ENCODE measurements at regions not wholly inside any gene's neighbourhood (a gene's known extent, or its start where the extent isn't known, plus 50 kb on each side); places are given as distances from the start of the nearest gene placed in this dataset.

DNA sequence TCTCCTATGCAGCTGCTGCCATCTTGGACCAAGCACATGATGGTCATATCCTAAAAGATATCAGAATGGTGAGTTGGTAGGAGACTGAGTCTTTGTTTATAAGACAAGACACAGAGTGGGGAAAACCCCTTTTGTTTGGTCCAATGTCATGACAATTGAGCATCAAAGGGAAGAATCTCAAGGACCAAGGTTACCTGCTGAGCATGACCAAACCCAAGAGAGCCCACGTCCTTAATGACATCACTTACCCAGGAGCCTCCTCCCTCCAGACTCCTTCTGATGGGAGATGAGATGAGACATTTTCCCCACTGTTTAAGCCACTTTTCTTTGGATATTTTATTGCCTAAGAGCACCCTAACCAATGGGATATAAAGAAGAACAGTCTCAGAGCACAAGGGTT is 478.1 kb downstream of the NPIPA7 start:
- Histone ChIP-seq H3K36me3 (ENCODE audit: control insufficient read depth in 4 of 4, insufficient read depth in 3 of 4, low read depth in 1 of 4, low read length in 3 of 4) (no peaks in the 10 kb centered on the region), H3K27me3 (ENCODE audit: control insufficient read depth in 4 of 4, insufficient read depth in 4 of 4, low read length in 3 of 4) (peaks cover 0 to 6% (median 0%) of the 10 kb centered on the region in 4 donors), H3K4me3 (ENCODE audit: low read depth in 1 of 3, low read length in 3 of 3) (no peak overlapping the region), H3K4me1 (ENCODE audit: control insufficient read depth in 4 of 4, insufficient read depth in 4 of 4, low read length in 3 of 4) (no peaks in the 10 kb centered on the region), H3K27ac (ENCODE audit: low read depth in 1 of 2, low read length in 2 of 2) (no peak overlapping the region), H3K9ac (ENCODE audit: low read depth in 1 of 2, low read length in 2 of 2) (no peak overlapping the region), H3K9me3 (ENCODE audit: control insufficient read depth in 4 of 4, low read length in 3 of 4) (no peaks in the 10 kb centered on the region)
- no peak for DNase-seq (ENCODE audit: low spot score)
- no peak for TF ChIP-seq GABPA (IDR thresholded peaks at IDR 0.05 in 1 of 2, conservative IDR thresholded peaks at IDR 0.05 in 1 of 2)
- no peak for TF ChIP-seq HNF4G (IDR thresholded peaks at IDR 0.05)
- no peak for TF ChIP-seq SP1 (IDR thresholded peaks at IDR 0.05)
- TF ChIP-seq, protein P1, sequence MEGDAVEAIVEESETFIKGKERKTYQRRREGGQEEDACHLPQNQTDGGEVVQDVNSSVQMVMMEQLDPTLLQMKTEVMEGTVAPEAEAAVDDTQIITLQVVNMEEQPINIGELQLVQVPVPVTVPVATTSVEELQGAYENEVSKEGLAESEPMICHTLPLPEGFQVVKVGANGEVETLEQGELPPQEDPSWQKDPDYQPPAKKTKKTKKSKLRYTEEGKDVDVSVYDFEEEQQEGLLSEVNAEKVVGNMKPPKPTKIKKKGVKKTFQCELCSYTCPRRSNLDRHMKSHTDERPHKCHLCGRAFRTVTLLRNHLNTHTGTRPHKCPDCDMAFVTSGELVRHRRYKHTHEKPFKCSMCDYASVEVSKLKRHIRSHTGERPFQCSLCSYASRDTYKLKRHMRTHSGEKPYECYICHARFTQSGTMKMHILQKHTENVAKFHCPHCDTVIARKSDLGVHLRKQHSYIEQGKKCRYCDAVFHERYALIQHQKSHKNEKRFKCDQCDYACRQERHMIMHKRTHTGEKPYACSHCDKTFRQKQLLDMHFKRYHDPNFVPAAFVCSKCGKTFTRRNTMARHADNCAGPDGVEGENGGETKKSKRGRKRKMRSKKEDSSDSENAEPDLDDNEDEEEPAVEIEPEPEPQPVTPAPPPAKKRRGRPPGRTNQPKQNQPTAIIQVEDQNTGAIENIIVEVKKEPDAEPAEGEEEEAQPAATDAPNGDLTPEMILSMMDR (IDR thresholded peaks at IDR 0.05; ENCODE audit: low read depth, low read length, missing input control), result no peak
- TF ChIP-seq NR2F2 (IDR thresholded peaks at IDR 0.05), result no peak
- TF ChIP-seq, protein P2, sequence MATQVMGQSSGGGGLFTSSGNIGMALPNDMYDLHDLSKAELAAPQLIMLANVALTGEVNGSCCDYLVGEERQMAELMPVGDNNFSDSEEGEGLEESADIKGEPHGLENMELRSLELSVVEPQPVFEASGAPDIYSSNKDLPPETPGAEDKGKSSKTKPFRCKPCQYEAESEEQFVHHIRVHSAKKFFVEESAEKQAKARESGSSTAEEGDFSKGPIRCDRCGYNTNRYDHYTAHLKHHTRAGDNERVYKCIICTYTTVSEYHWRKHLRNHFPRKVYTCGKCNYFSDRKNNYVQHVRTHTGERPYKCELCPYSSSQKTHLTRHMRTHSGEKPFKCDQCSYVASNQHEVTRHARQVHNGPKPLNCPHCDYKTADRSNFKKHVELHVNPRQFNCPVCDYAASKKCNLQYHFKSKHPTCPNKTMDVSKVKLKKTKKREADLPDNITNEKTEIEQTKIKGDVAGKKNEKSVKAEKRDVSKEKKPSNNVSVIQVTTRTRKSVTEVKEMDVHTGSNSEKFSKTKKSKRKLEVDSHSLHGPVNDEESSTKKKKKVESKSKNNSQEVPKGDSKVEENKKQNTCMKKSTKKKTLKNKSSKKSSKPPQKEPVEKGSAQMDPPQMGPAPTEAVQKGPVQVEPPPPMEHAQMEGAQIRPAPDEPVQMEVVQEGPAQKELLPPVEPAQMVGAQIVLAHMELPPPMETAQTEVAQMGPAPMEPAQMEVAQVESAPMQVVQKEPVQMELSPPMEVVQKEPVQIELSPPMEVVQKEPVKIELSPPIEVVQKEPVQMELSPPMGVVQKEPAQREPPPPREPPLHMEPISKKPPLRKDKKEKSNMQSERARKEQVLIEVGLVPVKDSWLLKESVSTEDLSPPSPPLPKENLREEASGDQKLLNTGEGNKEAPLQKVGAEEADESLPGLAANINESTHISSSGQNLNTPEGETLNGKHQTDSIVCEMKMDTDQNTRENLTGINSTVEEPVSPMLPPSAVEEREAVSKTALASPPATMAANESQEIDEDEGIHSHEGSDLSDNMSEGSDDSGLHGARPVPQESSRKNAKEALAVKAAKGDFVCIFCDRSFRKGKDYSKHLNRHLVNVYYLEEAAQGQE (IDR thresholded peaks at IDR 0.05), result no peak
- no peak for TF ChIP-seq RXRA (IDR thresholded peaks at IDR 0.05)
- 0% methylated on average over 1 of the region's 1 CpG for WGBS

DNA sequence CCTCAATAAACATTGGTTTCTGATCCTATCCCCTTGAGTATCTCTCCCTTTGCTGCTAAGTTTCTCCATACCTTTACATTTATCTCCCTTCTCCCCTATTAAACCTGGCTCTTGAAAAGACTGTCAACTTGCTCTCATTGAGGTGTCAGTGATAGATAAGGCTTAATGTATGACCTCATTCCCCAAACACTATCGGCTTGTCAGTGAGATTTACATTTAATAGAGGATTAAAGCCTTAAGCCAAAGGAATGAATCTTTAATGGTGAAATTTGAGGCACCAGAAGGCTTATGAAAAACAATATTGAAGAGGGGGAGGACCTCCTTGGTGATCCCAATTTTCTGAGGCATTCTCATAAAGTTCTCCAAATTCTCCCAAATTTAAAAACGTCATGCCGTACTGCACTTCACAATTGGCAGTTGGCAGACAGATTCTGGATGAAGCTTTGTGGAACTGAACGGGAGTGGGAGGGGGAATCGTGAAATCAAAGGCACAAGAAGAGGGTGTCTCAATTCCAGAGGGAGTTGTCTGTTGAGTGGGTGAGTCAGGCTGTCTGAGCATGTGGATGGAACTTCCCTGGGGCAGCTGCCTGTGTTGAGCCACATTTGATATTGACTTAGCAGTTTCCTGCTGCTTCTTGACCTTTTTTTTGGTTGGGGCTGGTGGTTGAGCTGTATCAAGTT is 478.8 kb downstream of the NPIPA7 start:
- TF ChIP-seq, protein P3, sequence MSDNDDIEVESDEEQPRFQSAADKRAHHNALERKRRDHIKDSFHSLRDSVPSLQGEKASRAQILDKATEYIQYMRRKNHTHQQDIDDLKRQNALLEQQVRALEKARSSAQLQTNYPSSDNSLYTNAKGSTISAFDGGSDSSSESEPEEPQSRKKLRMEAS (IDR thresholded peaks at IDR 0.05), result no peak
- TF ChIP-seq, protein P4, sequence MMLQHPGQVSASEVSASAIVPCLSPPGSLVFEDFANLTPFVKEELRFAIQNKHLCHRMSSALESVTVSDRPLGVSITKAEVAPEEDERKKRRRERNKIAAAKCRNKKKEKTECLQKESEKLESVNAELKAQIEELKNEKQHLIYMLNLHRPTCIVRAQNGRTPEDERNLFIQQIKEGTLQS (IDR thresholded peaks at IDR 0.05), result no peak
- TF ChIP-seq NR2F2 (IDR thresholded peaks at IDR 0.05) (no peak), HNF4A (conservative IDR thresholded peaks at IDR 0.05) (no peak)
- TF ChIP-seq, protein P1 (IDR thresholded peaks at IDR 0.05; ENCODE audit: low read depth, low read length, missing input control), result no peak
- TF ChIP-seq, protein P2 (IDR thresholded peaks at IDR 0.05), result no peak
- DNase-seq (ENCODE audit: low spot score), result no peak
- 27% methylated on average over 5 of the region's 5 CpGs for WGBS
- Histone ChIP-seq H3K9me3 (ENCODE audit: control insufficient read depth in 4 of 4, low read length in 3 of 4) (no peaks in the 10 kb centered on the region), H3K4me3 (ENCODE audit: low read depth in 1 of 3, low read length in 3 of 3) (no peak overlapping the region), H3K27me3 (ENCODE audit: control insufficient read depth in 4 of 4, insufficient read depth in 4 of 4, low read length in 3 of 4) (peaks cover 0 to 6% (median 0%) of the 10 kb centered on the region in 4 donors), H3K36me3 (ENCODE audit: control insufficient read depth in 4 of 4, insufficient read depth in 3 of 4, low read depth in 1 of 4, low read length in 3 of 4) (no peaks in the 10 kb centered on the region), H3K9ac (ENCODE audit: low read depth in 1 of 2, low read length in 2 of 2) (no peak overlapping the region), H3K27ac (ENCODE audit: low read depth in 1 of 2, low read length in 2 of 2) (no peak overlapping the region), H3K4me1 (ENCODE audit: control insufficient read depth in 4 of 4, insufficient read depth in 4 of 4, low read length in 3 of 4) (no peaks in the 10 kb centered on the region)

Measured in liver (tissue), 8 donors.